HepG2 (cell line): ENCODE measurements at regions not wholly inside any gene's neighbourhood (a gene's known extent, or its start where the extent isn't known, plus 50 kb on each side); places are given as distances from the start of the nearest gene placed in this dataset.

Experiments
- ATAC-seq: fragments of 200-7000 bp; cut with Tn5 transposase; 3 replicates; pipeline ENCODE4 v1.9.1; 2020; ENCODE audit warnings: mild to moderate bottlenecking, moderate library complexity
- BruUV-seq: library from RNA; stranded (reverse); fragments of 400-500 nt; replicated peaks from 2 replicates; lab custom pipeline; 2021; lab: Mats Ljungman, UMichigan
- CTCF ChIA-PET: fragments of 300-600 bp; formaldehyde crosslinking; extraction: SDS; loops from one replicate; lab custom pipeline; 2021; ENCODE audit warnings: low total read pairs, inconsistent platforms, low intra/inter-chr PET ratio; lab: Yijun Ruan, JAX
- POLR2A ChIA-PET: fragments of 350-600 bp; sonication (Branson Sonifier 250); formaldehyde crosslinking; loops from one replicate; lab custom pipeline; 2020; ENCODE audit warnings: antibody characterized with exemption, inconsistent platforms; lab: Yijun Ruan, JAX
- DNase-seq: peaks from one replicate; pipeline ENCODE4 v3.0.0-alpha.2; 2015; ENCODE audit warnings: low spot score
- FAIRE-seq: peaks from 3 replicates; lab custom pipeline; 2011; peaks lifted over from hg19 to GRCh38; lab: Jason Lieb, UNC
- H2AFZ ChIP-seq: one replicate; pipeline ENCODE4 v1.6.1; 2011; ENCODE audit warnings: low read length, inconsistent platforms
- H3K27ac ChIP-seq: fragments of 300-600 bp; 3 replicates; pipeline ENCODE4 v1.8.0; 2011; ENCODE audit warnings: mixed run types, mild to moderate bottlenecking, mixed read lengths, low read length, inconsistent platforms; ENCODE audit not compliant: insufficient read depth; ENCODE audit errors: extremely low read length
- H3K27me3 ChIP-seq, 2 experiments: fragments of 200-600 bp in 1 of 2; 2 replicates in 1 of 2; 3 replicates in 1 of 2; pipeline versions ENCODE4 v1.6.0 to v1.8.0; 2011; ENCODE audit warnings: low read length in 2 of 2, mild to moderate bottlenecking in 2 of 2, moderate library complexity in 2 of 2, inconsistent platforms in 1 of 2; ENCODE audit not compliant: insufficient read depth in 2 of 2, control insufficient read depth in 1 of 2
- H3K36me3 ChIP-seq, 2 experiments: fragments of 200-600 bp in 1 of 2; replicated peaks in 1 of 2; 2 replicates in 1 of 2; 3 replicates in 1 of 2; pipeline versions ENCODE4 v1.5.1 to v1.8.0; 2011; ENCODE audit warnings: low read length in 2 of 2, inconsistent platforms in 1 of 2; ENCODE audit not compliant: insufficient read depth in 2 of 2, control insufficient read depth in 1 of 2
- H3K4me1 ChIP-seq: 2 replicates; pipeline ENCODE4 v1.5.1; 2012; ENCODE audit warnings: low read length, inconsistent platforms; ENCODE audit not compliant: insufficient read depth
- H3K4me2 ChIP-seq: 2 replicates; pipeline ENCODE4 v1.6.0; 2011; ENCODE audit warnings: low read depth, low read length, inconsistent platforms
- H3K4me3 ChIP-seq, 3 experiments: fragments of 200-600 bp in 1 of 3; sonication (generic), shearing (Covaris generic) in 1 of 3; replicated peaks in 1 of 3; 2 replicates each; pipeline ENCODE4 v1.5.1; 2011 to 2016; ENCODE audit warnings: low read length in 3 of 3, inconsistent platforms in 2 of 3, low read depth in 2 of 3, mild to moderate bottlenecking in 2 of 3, control low read depth in 1 of 3, mixed read lengths in 1 of 3; ENCODE audit not compliant: insufficient read depth in 1 of 3
- H3K79me2 ChIP-seq: one replicate; pipeline ENCODE4 v1.6.1; 2011; ENCODE audit warnings: low read length, inconsistent platforms; ENCODE audit not compliant: insufficient read depth
- H3K9ac ChIP-seq: 2 replicates; pipeline ENCODE4 v1.6.0; 2011; ENCODE audit warnings: mild to moderate bottlenecking, low read depth, low read length, inconsistent platforms; ENCODE audit not compliant: insufficient read depth
- H3K9me3 ChIP-seq: 2 replicates; pipeline ENCODE4 v1.5.1; 2012; ENCODE audit warnings: mild to moderate bottlenecking, low read length
- H4K20me1 ChIP-seq: 2 replicates; pipeline ENCODE4 v1.6.0; 2011; ENCODE audit warnings: inconsistent platforms, mild to moderate bottlenecking, low read length, moderate library complexity; ENCODE audit not compliant: insufficient read depth
- CREB1 ChIP-seq, 2 experiments: fragments of 450-650 bp in 1 of 2; IDR thresholded peaks; 2 replicates each; pipeline ENCODE4 v1.6.1; 2016 to 2017; ENCODE audit warnings: control low read depth in 1 of 2, mild to moderate bottlenecking in 1 of 2, missing compliant biosample characterization in 1 of 2, missing genetic modification characterization in 1 of 2
- EZH2 ChIP-seq: conservative IDR thresholded peaks from 2 replicates; pipeline ENCODE4 v1.6.1; 2012; ENCODE audit warnings: mild to moderate bottlenecking, low read depth, low read length, moderate library complexity
- KLF15 ChIP-seq: sonication (generic); formaldehyde crosslinking; IDR thresholded peaks from 2 replicates; pipeline ENCODE4 v1.8.1; 2023; ENCODE audit warnings: borderline replicate concordance, mild to moderate bottlenecking, inconsistent platforms, missing genetic modification reagents, mixed read lengths
- MTF2 ChIP-seq: sonication (generic); formaldehyde crosslinking; IDR thresholded peaks from 2 replicates; pipeline ENCODE4 v1.5.0; 2020; ENCODE audit warnings: missing genetic modification reagents, borderline replicate concordance
- NR1H2 ChIP-seq: sonication (generic); formaldehyde crosslinking; IDR thresholded peaks from 2 replicates; pipeline ENCODE4 v1.8.1; 2022; ENCODE audit warnings: low read depth, missing genetic modification reagents, borderline replicate concordance
- RFX3 ChIP-seq: IDR thresholded peaks from 2 replicates; pipeline ENCODE4 v1.6.1; 2016; ENCODE audit warnings: missing biosample characterization, missing genetic modification reagents
- TAF1 ChIP-seq: sonication (generic); formaldehyde crosslinking; IDR thresholded peaks from 2 replicates; pipeline ENCODE4 v1.4.0; 2020; ENCODE audit warnings: missing genetic modification reagents
- ZNF329 ChIP-seq: sonication (generic); formaldehyde crosslinking; IDR thresholded peaks from 2 replicates; pipeline ENCODE4 v1.9.0; 2021; ENCODE audit warnings: low read depth, mild to moderate bottlenecking, missing genetic modification reagents
- ZNF749 ChIP-seq: sonication (generic); formaldehyde crosslinking; IDR thresholded peaks from 2 replicates; pipeline ENCODE4 v1.8.0; 2022; ENCODE audit warnings: mild to moderate bottlenecking, missing genetic modification reagents, moderate library complexity, borderline replicate concordance
- WGBS: methylation state at CpG from one replicate; pipeline ENCODE4 v1.1.6; 2017; ENCODE audit warnings: low lambda C conversion rate; 5-methylcytosine and 5-hydroxymethylcytosine counted together
- in situ Hi-C: cut with HindIII; loops from 2 replicates; pipeline ENCODE4 v1.10.0; 2017; ENCODE audit warnings: low pct_unique_long_range_greater_than_20kb; ENCODE audit not compliant: extremely low pct_ligation_motif_present
- intact Hi-C: fragments of 100-400 bp; cut with micrococcal nuclease; formaldehyde crosslinking; loops from one replicate; pipeline ENCODE4 v1.10.0; 2022; ENCODE audit not compliant: unreplicated experiment
- TF ChIP-seq, protein P1 (sequence below): sonication (generic); formaldehyde crosslinking; IDR thresholded peaks from 2 replicates; pipeline ENCODE4 v1.8.0; 2022; ENCODE audit warnings: low read depth, missing genetic modification reagents
- TF ChIP-seq, protein P2 (sequence below): IDR thresholded peaks from 2 replicates; pipeline ENCODE4 v1.6.1; 2016; ENCODE audit warnings: missing biosample characterization, missing genetic modification reagents, low read depth
- TF ChIP-seq, protein P3 (sequence below): sonication (generic); formaldehyde crosslinking; IDR thresholded peaks from 2 replicates; pipeline ENCODE4 v1.5.1; 2020; ENCODE audit warnings: mild to moderate bottlenecking, missing genetic modification reagents

DNA sequence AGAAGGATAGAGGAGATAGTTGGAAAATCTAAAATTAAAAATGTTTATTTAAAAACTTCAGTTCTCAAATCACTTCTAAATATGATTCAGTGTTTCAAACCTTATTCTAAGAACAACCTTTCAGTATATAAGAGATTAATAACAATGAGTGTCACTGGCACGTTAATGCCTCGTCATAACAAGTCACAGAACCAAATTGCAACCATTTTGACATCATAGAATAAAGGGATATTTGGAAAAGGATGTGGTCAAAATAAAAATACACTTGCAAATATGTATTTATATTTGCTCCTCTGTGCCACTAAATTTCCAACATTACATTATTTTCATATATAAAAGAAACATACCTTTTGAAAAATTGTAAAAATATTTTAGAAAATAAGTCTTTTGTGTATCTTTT lies 1090.6 kb downstream of the SUCLG1 start:
- no peak for ATAC-seq
- Histone ChIP-seq H2AFZ (no peak overlapping the region), H3K4me1 (no peaks in the 10 kb centered on the region), H3K9ac (no peak overlapping the region), H3K27ac (no peak overlapping the region), H4K20me1 (no peaks in the 10 kb centered on the region), H3K4me3 (no peak overlapping the region), H3K4me2 (no peak overlapping the region), H3K79me2 (no peaks in the 10 kb centered on the region), H3K27me3 (no peaks in the 10 kb centered on the region), H3K36me3 (no peaks in the 10 kb centered on the region), H3K9me3 (peaks cover 87% of the 10 kb centered on the region)
- no peak for FAIRE-seq
- TF ChIP-seq TAF1 (CRISPR knock-in tag) (no peak), CREB1 (IDR thresholded peaks at IDR 0.05) (peak; percentile 21; the same call in 1 of the 2 replicates), CREB1 (CRISPR knock-in tag; IDR thresholded peaks at IDR 0.05) (no peak)
- TF ChIP-seq, protein P1, sequence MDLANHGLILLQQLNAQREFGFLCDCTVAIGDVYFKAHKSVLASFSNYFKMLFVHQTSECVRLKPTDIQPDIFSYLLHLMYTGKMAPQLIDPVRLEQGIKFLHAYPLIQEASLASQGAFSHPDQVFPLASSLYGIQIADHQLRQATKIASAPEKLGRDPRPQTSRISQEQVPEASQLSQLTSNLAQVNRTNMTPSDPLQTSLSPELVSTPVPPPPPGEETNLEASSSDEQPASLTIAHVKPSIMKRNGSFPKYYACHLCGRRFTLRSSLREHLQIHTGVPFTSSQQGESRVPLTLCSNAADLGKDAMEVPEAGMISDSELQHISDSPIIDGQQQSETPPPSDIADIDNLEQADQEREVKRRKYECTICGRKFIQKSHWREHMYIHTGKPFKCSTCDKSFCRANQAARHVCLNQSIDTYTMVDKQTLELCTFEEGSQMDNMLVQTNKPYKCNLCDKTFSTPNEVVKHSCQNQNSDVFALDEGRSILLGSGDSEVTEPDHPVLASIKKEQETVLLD (CRISPR knock-in tag) = no peak
- in situ Hi-C loops = no loop called here
- ChIA-PET POLR2A (no interaction called here), CTCF (no interaction called here)
- WGBS = 2% methylated on average over 2 of the region's 2 CpGs
- no peak for DNase-seq
- intact Hi-C loops = no loop called here
- no TSS peak for BruUV-seq

DNA sequence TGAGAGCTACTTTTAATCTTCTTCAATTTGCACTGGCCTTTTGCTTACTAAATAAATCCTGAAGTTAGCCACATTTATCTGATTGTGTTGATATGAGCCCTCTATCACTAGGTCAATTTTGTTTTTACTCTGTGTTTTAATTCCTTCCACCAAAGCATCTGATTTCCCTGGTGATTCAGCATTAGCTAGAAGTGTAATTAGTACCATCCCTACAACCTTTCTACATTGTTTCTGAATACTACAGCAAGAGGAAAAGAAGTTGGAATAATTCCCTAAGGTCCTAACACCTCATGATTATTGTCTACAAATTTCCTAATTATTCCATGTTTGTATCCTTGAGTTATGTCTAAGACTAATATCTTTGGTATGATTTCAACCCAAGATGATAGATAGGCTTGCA lies 1093.6 kb downstream of the SUCLG1 start:
- CTCF ChIA-PET = no interaction called here
- Histone ChIP-seq H3K27ac (no peak overlapping the region), H3K36me3 (no peaks in the 10 kb centered on the region), H3K9ac (no peak overlapping the region), H3K4me2 (no peak overlapping the region), H3K4me1 (no peaks in the 10 kb centered on the region), H2AFZ (no peak overlapping the region), H3K27me3 (no peaks in the 10 kb centered on the region), H3K9me3 (peaks cover 88% of the 10 kb centered on the region), H3K4me3 (no peak overlapping the region), H4K20me1 (no peaks in the 10 kb centered on the region), H3K79me2 (no peaks in the 10 kb centered on the region)
- POLR2A ChIA-PET = no interaction called here
- ATAC-seq (no peak), FAIRE-seq (no peak), DNase-seq (no peak)
- TF ChIP-seq ZNF749 (CRISPR knock-in tag) = no peak
- no peak for TF ChIP-seq NR1H2 (CRISPR knock-in tag)
- TF ChIP-seq MTF2 (CRISPR knock-in tag) = no peak
- no peak for TF ChIP-seq EZH2
- no peak for TF ChIP-seq KLF15
- TF ChIP-seq, protein P2, sequence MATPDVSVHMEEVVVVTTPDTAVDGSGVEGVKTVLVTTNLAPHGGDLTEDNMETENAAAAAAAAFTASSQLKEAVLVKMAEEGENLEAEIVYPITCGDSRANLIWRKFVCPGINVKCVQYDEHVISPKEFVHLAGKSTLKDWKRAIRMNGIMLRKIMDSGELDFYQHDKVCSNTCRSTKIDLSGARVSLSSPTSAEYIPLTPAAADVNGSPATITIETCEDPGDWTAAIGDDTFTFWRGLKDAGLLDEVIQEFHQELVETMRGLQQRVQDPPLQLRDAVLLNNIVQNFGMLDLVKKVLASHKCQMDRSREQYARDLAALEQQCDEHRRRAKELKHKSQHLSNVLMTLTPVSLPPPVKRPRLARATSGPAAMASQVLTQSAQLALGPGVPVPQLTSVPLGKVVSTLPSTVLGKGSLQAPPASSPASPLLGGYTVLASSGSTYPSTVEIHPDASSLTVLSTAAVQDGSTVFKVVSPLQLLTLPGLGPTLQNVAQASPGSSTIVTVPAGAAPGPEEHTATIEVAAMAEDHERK (CRISPR knock-in tag) = no peak
- no peak for TF ChIP-seq ZNF329 (CRISPR knock-in tag)
- no peak for TF ChIP-seq RFX3 (CRISPR knock-in tag)
- TF ChIP-seq, protein P3, sequence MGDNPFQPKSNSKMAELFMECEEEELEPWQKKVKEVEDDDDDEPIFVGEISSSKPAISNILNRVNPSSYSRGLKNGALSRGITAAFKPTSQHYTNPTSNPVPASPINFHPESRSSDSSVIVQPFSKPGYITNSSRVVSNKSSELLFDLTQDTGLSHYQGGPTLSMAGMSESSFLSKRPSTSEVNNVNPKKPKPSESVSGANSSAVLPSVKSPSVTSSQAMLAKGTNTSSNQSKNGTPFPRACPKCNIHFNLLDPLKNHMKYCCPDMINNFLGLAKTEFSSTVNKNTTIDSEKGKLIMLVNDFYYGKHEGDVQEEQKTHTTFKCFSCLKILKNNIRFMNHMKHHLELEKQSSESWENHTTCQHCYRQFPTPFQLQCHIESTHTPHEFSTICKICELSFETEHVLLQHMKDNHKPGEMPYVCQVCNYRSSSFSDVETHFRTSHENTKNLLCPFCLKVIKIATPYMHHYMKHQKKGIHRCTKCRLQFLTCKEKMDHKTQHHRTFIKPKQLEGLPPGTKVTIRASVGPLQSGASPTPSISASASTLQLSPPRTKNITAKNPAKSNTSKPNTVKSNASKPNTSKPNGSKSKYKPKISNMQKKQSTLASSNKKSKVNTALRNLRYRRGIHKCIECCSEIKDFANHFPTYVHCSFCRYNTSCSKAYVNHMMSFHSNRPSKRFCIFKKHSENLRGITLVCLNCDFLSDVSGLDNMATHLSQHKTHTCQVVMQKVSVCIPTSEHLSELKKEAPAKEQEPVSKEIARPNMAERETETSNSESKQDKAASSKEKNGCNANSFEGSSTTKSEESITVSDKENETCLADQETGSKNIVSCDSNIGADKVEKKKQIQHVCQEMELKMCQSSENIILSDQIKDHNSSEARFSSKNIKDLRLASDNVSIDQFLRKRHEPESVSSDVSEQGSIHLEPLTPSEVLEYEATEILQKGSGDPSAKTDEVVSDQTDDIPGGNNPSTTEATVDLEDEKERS (CRISPR knock-in tag) = no peak
- in situ Hi-C loops = no loop called here
- intact Hi-C loops = no loop called here
- no TSS peak for BruUV-seq
